Caco-2 (cell line): ENCODE measurements at regions not wholly inside any gene's neighbourhood (a gene's known extent, or its start where the extent isn't known, plus 50 kb on each side); places are given as distances from the start of the nearest gene placed in this dataset.

ENCODE experiments used
- BruUV-seq: library from RNA; stranded (reverse); fragments of 400-500 nt; replicated peaks from 2 replicates; lab custom pipeline; 2021; lab: Mats Ljungman, UMichigan
- CTCF ChIA-PET: fragments of 300-600 bp; sonication (Branson Sonifier 250); formaldehyde crosslinking; loops from one replicate; lab custom pipeline; 2022; ENCODE audit warnings: antibody characterized with exemption; lab: Charles Lee
- POLR2A ChIA-PET: fragments of 300-600 bp; sonication (Branson Sonifier 250); formaldehyde crosslinking; loops from one replicate; lab custom pipeline; 2022; ENCODE audit warnings: antibody characterized with exemption; lab: Charles Lee
- DNase-seq, 2 experiments: peaks; one replicate each; pipeline versions ENCODE4 v3.0.0 to v3.0.0-alpha.2; 2020 to 2022
- H3K27me3 ChIP-seq: replicated peaks from 2 replicates; pipeline ENCODE4 v1.6.0; 2011; ENCODE audit warnings: low read length; ENCODE audit not compliant: control insufficient read depth, insufficient read depth
- H3K36me3 ChIP-seq: 2 replicates; pipeline ENCODE4 v1.5.1; 2011; ENCODE audit warnings: low read length; ENCODE audit not compliant: control insufficient read depth, insufficient read depth
- H3K4me1 ChIP-seq: fragments of 250-450 bp; sonication (Bioruptor Pico); 2 replicates; pipeline ENCODE4 v1.5.1; 2020; ENCODE audit warnings: mild to moderate bottlenecking
- H3K4me3 ChIP-seq: 2 replicates; pipeline ENCODE4 v1.5.1; 2011; ENCODE audit warnings: low read depth, mild to moderate bottlenecking, control low read depth, low read length
- H3K9me3 ChIP-seq: fragments of 250-450 bp; sonication (Bioruptor Pico); 2 replicates; pipeline ENCODE4 v1.5.1; 2020; ENCODE audit warnings: mild to moderate bottlenecking, moderate library complexity
- H3K27ac Mint-ChIP-seq: one replicate; pipeline ENCODE4 v1.8.0; 2022; ENCODE audit warnings: mixed read lengths; ENCODE audit not compliant: unreplicated experiment
- H3K27me3 Mint-ChIP-seq: one replicate; pipeline ENCODE4 v1.8.0; 2022; ENCODE audit warnings: mixed read lengths; ENCODE audit not compliant: insufficient read depth, unreplicated experiment
- H3K36me3 Mint-ChIP-seq: one replicate; pipeline ENCODE4 v1.8.0; 2022; ENCODE audit warnings: mild to moderate bottlenecking, mixed read lengths; ENCODE audit not compliant: insufficient read depth, unreplicated experiment
- H3K4me1 Mint-ChIP-seq: one replicate; pipeline ENCODE4 v1.8.0; 2022; ENCODE audit warnings: low read depth, mixed read lengths; ENCODE audit not compliant: unreplicated experiment
- H3K4me3 Mint-ChIP-seq: one replicate; pipeline ENCODE4 v1.8.0; 2022; ENCODE audit warnings: mild to moderate bottlenecking, moderate library complexity, mixed read lengths; ENCODE audit not compliant: unreplicated experiment
- H3K9me3 Mint-ChIP-seq: one replicate; pipeline ENCODE4 v1.8.0; 2022; ENCODE audit warnings: mixed read lengths; ENCODE audit not compliant: unreplicated experiment
- CTCF ChIP-seq, 2 experiments: fragments of 200-600 bp in 1 of 2; IDR thresholded peaks; 1 replicate in 1 of 2; 2 replicates in 1 of 2; pipeline versions ENCODE4 v1.5.1 to v1.8.0; 2011 to 2022; ENCODE audit warnings: antibody characterized with exemption in 1 of 2, control low read depth in 1 of 2, inconsistent platforms in 1 of 2, low read depth in 1 of 2, low read length in 1 of 2, mild to moderate bottlenecking in 1 of 2, moderate library complexity in 1 of 2; ENCODE audit not compliant: insufficient read depth in 1 of 2, severe bottlenecking in 1 of 2, unreplicated experiment in 1 of 2
- intact Hi-C: fragments of 100-400 bp; cut with micrococcal nuclease; formaldehyde crosslinking; loops from one replicate; pipeline ENCODE4 v1.10.0; 2022; ENCODE audit not compliant: unreplicated experiment

- H3K4me3 ChIP-seq: no peak overlapping the region
- no peak overlapping the region for H3K27ac Mint-ChIP-seq
- no peaks in the 10 kb centered on the region for H3K36me3 ChIP-seq
- H3K4me1 Mint-ChIP-seq: peaks cover 12% of the 10 kb centered on the region
- H3K4me3 Mint-ChIP-seq: no peak overlapping the region
- H3K9me3 ChIP-seq: no peaks in the 10 kb centered on the region
- H3K27me3 Mint-ChIP-seq: no peaks in the 10 kb centered on the region
- CTCF ChIA-PET: no interaction called here
- no peaks in the 10 kb centered on the region for H3K27me3 ChIP-seq
- BruUV-seq: no TSS peak
- POLR2A ChIA-PET: no interaction called here
- H3K4me1 ChIP-seq: peaks cover 19% of the 10 kb centered on the region
- intact Hi-C loops: no loop called here
- H3K9me3 Mint-ChIP-seq: no peaks in the 10 kb centered on the region
- TF ChIP-seq CTCF (IDR thresholded peaks at IDR 0.05; ENCODE audit: insufficient read depth in 1 of 2, low read depth in 1 of 2, low read length in 1 of 2, severe bottlenecking in 1 of 2, unreplicated experiment in 1 of 2): no peak
- DNase-seq: no peak
- no peaks in the 10 kb centered on the region for H3K36me3 Mint-ChIP-seq
Observed at GRCh38 chr5:85813146-85813545, 804.6 kb upstream of the COX7C start.

- DNase-seq: peak; percentile 77 to 85
- POLR2A ChIA-PET: no interaction called here
- H3K27me3 ChIP-seq: no peaks in the 10 kb centered on the region
- H3K27ac Mint-ChIP-seq: peak overlapping the region; percentile 40
- peaks cover 15% of the 10 kb centered on the region for H3K4me1 ChIP-seq
- no peaks in the 10 kb centered on the region for H3K9me3 ChIP-seq
- no peak overlapping the region for H3K4me3 ChIP-seq
- peaks cover 11% of the 10 kb centered on the region for H3K4me1 Mint-ChIP-seq
- no peaks in the 10 kb centered on the region for H3K27me3 Mint-ChIP-seq
- H3K4me3 Mint-ChIP-seq: peak overlapping the region; percentile 1
- BruUV-seq: no TSS peak
- H3K9me3 Mint-ChIP-seq: no peaks in the 10 kb centered on the region
- TF ChIP-seq CTCF (IDR thresholded peaks at IDR 0.05; ENCODE audit: insufficient read depth in 1 of 2, low read depth in 1 of 2, low read length in 1 of 2, severe bottlenecking in 1 of 2, unreplicated experiment in 1 of 2): no peak
- intact Hi-C loops: loop anchor here (1.0 kb wide), 1 partner anchor 27 kb away; no protein-coding TSS in a partner anchor
- H3K36me3 Mint-ChIP-seq: no peaks in the 10 kb centered on the region
- CTCF ChIA-PET: interaction anchor here (0.7 kb wide), 1 partner anchor 10 kb away, joined by 3 read pairs; no protein-coding TSS in a partner anchor
- no peaks in the 10 kb centered on the region for H3K36me3 ChIP-seq
Observed at GRCh38 chr5:85814596-85814995, 803.1 kb upstream of the COX7C start.

GRCh38 chr5:85823462-85824426, 794.0 kb upstream of the COX7C start:
- no peaks in the 10 kb centered on the region for H3K9me3 ChIP-seq
- Mint-ChIP-seq H3K27ac (no peak overlapping the region), H3K27me3 (no peaks in the 10 kb centered on the region), H3K9me3 (no peaks in the 10 kb centered on the region), H3K36me3 (no peaks in the 10 kb centered on the region), H3K4me3 (no peak overlapping the region), H3K4me1 (peaks cover 11% of the 10 kb centered on the region)
- no TSS peak for BruUV-seq
- ChIA-PET POLR2A (no interaction called here), CTCF (interaction anchor here (1.3 kb wide), 1 partner anchor 9 kb away, joined by 3 read pairs; no protein-coding TSS in a partner anchor)
- intact Hi-C loops: no loop called here
- no peak for DNase-seq
- no peak overlapping the region for H3K4me3 ChIP-seq
- H3K4me1 ChIP-seq: no peaks in the 10 kb centered on the region; the same call in 1 of the 2 replicates
- TF ChIP-seq CTCF (IDR thresholded peaks at IDR 0.05; ENCODE audit: insufficient read depth in 1 of 2, low read depth in 1 of 2, low read length in 1 of 2, severe bottlenecking in 1 of 2, unreplicated experiment in 1 of 2): no peak
- no peaks in the 10 kb centered on the region for H3K36me3 ChIP-seq
- no peaks in the 10 kb centered on the region for H3K27me3 ChIP-seq
